ENCODE measurements at regions not wholly inside any gene's neighbourhood (a gene's known extent, or its start where the extent isn't known, plus 50 kb on each side); places are given as distances from the start of the nearest gene placed in this dataset.

DNA sequence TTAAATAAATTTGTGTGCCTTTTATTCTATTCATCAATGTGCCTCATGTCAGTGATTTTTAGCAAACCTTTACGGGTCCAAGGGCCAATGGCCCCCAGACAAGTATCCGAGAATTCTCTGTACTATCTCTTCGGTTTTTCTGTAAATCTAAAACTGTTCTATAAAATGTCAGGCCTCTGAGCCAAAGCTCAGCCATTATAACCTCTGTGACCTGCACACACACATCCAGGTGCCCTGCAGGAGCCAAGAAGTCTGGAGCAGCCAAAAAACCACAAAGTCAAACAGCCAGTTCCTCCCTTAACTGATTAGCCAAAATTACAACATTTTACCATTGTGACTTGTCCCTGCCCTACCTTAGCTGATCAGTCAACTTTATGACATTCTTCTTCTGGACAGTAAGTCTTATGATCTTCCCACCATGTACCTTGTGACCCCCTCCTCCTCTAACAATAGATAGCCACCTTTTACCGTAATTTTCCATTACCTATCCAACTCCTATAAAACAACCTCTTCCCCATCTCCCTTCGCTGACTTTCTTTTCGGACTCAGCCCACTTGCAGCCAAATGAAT is 363.8 kb downstream of the SEMA3D start:
- no peak overlapping the region for H3K9ac ChIP-seq
- ChIA-PET POLR2A (no interaction called here), CTCF (no interaction called here)
- H3K4me1 ChIP-seq (ENCODE audit: control insufficient read depth in 1 of 2, insufficient read depth in 2 of 2, low read depth in 1 of 2, low read length in 1 of 2): no peaks in the 10 kb centered on the region; a peak in 1 of 4 replicates
- H3K36me3 ChIP-seq (replicated peaks in 1 of 2; ENCODE audit: control insufficient read depth in 1 of 2, insufficient read depth in 2 of 2, low read length in 1 of 2): no peaks in the 10 kb centered on the region
- H3K79me2 ChIP-seq (ENCODE audit: insufficient read depth): no peaks in the 10 kb centered on the region
- no peak overlapping the region for H3K4me3 ChIP-seq (ENCODE audit: low read depth in 2 of 2, low read length in 1 of 2)
- 83% methylated on average over 6 of the region's 6 CpGs for WGBS (ENCODE audit: low lambda C conversion rate)
- no peaks in the 10 kb centered on the region for H3K9me2 ChIP-seq
- DNase-seq: no peak
- TF ChIP-seq GATA2 (CRISPR knock-in tag; IDR thresholded peaks at IDR 0.05) (no peak), RXRA (IDR thresholded peaks at IDR 0.05; ENCODE audit: borderline replicate concordance, low read depth) (no peak), POLR2AphosphoS5 (IDR thresholded peaks at IDR 0.05; ENCODE audit: low read depth, low read length) (no peak), RCOR1 (IDR thresholded peaks at IDR 0.05; ENCODE audit: low read length) (no peak), JUND (IDR thresholded peaks at IDR 0.05) (no peak), NFIC (IDR thresholded peaks at IDR 0.05; ENCODE audit: borderline replicate concordance) (no peak), FOXJ3 (CRISPR knock-in tag; IDR thresholded peaks at IDR 0.05) (no peak), FOXM1 (IDR thresholded peaks at IDR 0.05; ENCODE audit: low read depth) (no peak), EP300 (IDR thresholded peaks at IDR 0.05; ENCODE audit: borderline replicate concordance in 1 of 2, low read depth in 1 of 2, low read length in 1 of 2) (no peak), SMC3 (IDR thresholded peaks at IDR 0.05; ENCODE audit: low read depth, low read length) (no peak), RFX5 (IDR thresholded peaks at IDR 0.05; ENCODE audit: low read length) (no peak), MEF2A (IDR thresholded peaks at IDR 0.05; ENCODE audit: borderline replicate concordance, low read depth) (no peak), EZH2phosphoT487 (IDR thresholded peaks at IDR 0.05; ENCODE audit: borderline replicate concordance, low read depth) (no peak)
- TF ChIP-seq, protein P1, sequence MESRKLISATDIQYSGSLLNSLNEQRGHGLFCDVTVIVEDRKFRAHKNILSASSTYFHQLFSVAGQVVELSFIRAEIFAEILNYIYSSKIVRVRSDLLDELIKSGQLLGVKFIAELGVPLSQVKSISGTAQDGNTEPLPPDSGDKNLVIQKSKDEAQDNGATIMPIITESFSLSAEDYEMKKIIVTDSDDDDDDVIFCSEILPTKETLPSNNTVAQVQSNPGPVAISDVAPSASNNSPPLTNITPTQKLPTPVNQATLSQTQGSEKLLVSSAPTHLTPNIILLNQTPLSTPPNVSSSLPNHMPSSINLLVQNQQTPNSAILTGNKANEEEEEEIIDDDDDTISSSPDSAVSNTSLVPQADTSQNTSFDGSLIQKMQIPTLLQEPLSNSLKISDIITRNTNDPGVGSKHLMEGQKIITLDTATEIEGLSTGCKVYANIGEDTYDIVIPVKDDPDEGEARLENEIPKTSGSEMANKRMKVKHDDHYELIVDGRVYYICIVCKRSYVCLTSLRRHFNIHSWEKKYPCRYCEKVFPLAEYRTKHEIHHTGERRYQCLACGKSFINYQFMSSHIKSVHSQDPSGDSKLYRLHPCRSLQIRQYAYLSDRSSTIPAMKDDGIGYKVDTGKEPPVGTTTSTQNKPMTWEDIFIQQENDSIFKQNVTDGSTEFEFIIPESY (IDR thresholded peaks at IDR 0.05; ENCODE audit: borderline replicate concordance, low read depth): no peak
- TF ChIP-seq, protein P2, sequence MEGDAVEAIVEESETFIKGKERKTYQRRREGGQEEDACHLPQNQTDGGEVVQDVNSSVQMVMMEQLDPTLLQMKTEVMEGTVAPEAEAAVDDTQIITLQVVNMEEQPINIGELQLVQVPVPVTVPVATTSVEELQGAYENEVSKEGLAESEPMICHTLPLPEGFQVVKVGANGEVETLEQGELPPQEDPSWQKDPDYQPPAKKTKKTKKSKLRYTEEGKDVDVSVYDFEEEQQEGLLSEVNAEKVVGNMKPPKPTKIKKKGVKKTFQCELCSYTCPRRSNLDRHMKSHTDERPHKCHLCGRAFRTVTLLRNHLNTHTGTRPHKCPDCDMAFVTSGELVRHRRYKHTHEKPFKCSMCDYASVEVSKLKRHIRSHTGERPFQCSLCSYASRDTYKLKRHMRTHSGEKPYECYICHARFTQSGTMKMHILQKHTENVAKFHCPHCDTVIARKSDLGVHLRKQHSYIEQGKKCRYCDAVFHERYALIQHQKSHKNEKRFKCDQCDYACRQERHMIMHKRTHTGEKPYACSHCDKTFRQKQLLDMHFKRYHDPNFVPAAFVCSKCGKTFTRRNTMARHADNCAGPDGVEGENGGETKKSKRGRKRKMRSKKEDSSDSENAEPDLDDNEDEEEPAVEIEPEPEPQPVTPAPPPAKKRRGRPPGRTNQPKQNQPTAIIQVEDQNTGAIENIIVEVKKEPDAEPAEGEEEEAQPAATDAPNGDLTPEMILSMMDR (IDR thresholded peaks at IDR 0.05): no peak
- TF ChIP-seq, protein P3, sequence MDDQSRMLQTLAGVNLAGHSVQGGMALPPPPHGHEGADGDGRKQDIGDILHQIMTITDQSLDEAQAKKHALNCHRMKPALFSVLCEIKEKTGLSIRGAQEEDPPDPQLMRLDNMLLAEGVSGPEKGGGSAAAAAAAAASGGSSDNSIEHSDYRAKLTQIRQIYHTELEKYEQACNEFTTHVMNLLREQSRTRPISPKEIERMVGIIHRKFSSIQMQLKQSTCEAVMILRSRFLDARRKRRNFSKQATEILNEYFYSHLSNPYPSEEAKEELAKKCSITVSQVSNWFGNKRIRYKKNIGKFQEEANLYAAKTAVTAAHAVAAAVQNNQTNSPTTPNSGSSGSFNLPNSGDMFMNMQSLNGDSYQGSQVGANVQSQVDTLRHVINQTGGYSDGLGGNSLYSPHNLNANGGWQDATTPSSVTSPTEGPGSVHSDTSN (IDR thresholded peaks at IDR 0.05): no peak
- TF ChIP-seq, protein P4, sequence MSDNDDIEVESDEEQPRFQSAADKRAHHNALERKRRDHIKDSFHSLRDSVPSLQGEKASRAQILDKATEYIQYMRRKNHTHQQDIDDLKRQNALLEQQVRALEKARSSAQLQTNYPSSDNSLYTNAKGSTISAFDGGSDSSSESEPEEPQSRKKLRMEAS (IDR thresholded peaks at IDR 0.05; ENCODE audit: low read depth): no peak
- no peak overlapping the region for H3K27ac ChIP-seq (ENCODE audit: low read depth in 2 of 2, low read length in 1 of 2)
- H3K4me2 ChIP-seq: no peak overlapping the region
- H2AFZ ChIP-seq (ENCODE audit: low read depth): no peak overlapping the region
- H3K9me3 ChIP-seq: no peaks in the 10 kb centered on the region
- H3F3A ChIP-seq (replicated peaks; ENCODE audit: insufficient read depth): no peaks in the 10 kb centered on the region
- H4K20me1 ChIP-seq (ENCODE audit: insufficient read depth): no peaks in the 10 kb centered on the region
- no peaks in the 10 kb centered on the region for H3K27me3 ChIP-seq (ENCODE audit: insufficient read depth)
